ENCODE measurements at regions not wholly inside any gene's neighbourhood (a gene's known extent, or its start where the extent isn't known, plus 50 kb on each side); places are given as distances from the start of the nearest gene placed in this dataset.

DNA sequence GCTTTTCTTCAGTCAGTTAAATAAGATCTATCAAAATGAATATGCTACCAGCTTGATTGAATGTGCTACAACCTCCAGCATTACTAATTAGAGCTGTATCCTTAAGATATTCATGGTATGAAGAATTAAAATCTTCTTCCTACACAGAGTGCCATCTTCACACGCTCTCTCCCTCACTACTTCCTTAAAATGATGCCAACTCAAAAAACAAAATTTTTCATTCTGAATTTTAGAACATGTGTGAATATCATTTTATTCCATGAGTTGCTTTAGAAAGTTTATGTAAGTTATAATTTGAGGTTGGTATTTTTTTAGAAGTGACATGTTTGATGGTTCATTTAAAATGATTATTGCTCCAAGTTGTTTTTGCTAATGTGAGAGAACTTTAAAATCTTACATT, 407.5 kb upstream of the CELF2 start:
- Histone ChIP-seq H3K36me3 (no peaks in the 10 kb centered on the region), H3K9me3 (no peaks in the 10 kb centered on the region), H3K9ac (no peak overlapping the region), H3K4me2 (no peak overlapping the region), H3K27me3 (no peaks in the 10 kb centered on the region), H3K4me1 (no peaks in the 10 kb centered on the region), H4K20me1 (no peaks in the 10 kb centered on the region), H3K27ac (no peak overlapping the region), H3K4me3 (no peak overlapping the region)
- TF ChIP-seq Cebpa-rat (IDR thresholded peaks at IDR 0.05): no peak

DNA sequence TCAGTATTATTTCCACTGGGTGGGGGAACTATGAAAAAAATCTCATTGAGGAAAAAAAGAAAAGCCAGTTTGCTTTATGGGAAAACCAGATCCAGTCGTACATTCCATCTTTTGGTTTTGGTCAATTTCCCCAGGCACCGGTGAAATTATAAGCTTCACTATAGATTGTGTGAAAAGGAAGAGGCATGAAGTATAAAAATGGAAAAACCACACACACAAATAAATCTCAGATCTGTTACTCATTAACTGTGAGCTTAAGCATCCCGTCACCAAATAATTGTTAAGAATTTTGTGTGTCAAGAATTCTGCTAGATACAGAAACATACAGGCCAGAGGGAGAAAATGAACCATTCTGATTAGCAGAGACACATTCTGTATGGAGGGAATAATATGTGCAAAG, 405.5 kb upstream of the CELF2 start:
- no peak overlapping the region for H3K4me3 ChIP-seq
- H3K27ac ChIP-seq: no peak overlapping the region
- H3K9ac ChIP-seq: no peak overlapping the region
- H3K9me3 ChIP-seq: no peaks in the 10 kb centered on the region
- no peaks in the 10 kb centered on the region for H3K36me3 ChIP-seq
- TF ChIP-seq Cebpa-rat (IDR thresholded peaks at IDR 0.05): no peak
- H3K4me1 ChIP-seq: no peaks in the 10 kb centered on the region
- H3K27me3 ChIP-seq: no peaks in the 10 kb centered on the region
- H4K20me1 ChIP-seq: no peaks in the 10 kb centered on the region
- no peak overlapping the region for H3K4me2 ChIP-seq

DNA sequence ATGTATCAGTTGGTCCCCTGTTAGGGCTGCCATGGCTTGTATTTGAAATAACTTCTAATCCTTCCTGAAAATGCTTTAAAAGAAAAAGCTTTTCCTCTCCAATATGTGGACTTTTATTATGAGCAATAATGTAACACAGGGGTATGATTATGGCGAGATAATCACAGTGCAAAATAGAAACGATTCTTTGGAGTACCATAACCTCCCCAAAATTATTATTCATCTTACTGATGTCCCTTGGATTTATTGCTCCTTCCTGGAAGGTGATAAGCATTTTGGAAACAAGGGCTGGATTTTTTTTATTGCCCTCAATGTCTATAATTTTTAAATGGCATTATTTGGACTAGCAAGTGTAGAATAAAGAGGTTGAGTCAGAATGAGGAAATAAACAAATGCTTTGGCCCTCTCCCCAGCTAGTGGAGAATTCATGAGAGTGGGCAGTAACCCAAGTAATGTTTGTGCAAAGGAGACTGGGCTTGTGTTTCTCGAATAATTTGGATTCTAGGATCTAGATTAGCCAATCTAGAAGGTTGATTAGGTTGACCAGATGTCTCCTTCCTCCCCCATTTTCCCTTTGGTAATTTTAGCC, 403.9 kb upstream of the CELF2 start:
- Histone ChIP-seq H3K9ac (no peak overlapping the region), H3K4me3 (no peak overlapping the region), H3K4me2 (no peak overlapping the region), H3K4me1 (no peaks in the 10 kb centered on the region), H4K20me1 (no peaks in the 10 kb centered on the region), H3K9me3 (no peaks in the 10 kb centered on the region), H3K36me3 (no peaks in the 10 kb centered on the region), H3K27ac (no peak overlapping the region), H3K27me3 (no peaks in the 10 kb centered on the region)
- no peak for TF ChIP-seq Cebpa-rat (IDR thresholded peaks at IDR 0.05)

DNA sequence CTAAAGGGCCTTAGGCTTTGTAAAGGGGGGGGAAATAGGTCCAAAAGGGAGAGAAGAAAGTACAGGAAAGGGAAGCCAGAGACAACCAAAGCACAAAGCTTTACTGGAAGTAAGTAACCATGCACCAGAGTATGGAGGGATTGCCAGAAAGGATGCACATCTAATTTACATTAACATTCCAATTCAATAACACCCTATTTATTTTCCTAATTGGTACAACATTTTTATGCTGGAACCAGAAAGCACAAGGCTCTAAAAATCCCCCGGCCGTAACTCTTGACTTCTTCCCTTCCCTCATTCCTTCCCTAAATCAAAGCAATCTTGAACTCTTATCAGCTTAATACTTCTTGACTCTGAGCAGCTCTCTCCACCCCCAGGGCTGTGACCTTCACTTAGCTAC, 400.0 kb upstream of the CELF2 start:
- Histone ChIP-seq H3K4me2 (no peak overlapping the region), H3K27ac (no peak overlapping the region), H3K4me1 (no peaks in the 10 kb centered on the region), H3K27me3 (no peaks in the 10 kb centered on the region), H3K9ac (no peak overlapping the region), H3K4me3 (no peak overlapping the region), H3K9me3 (no peaks in the 10 kb centered on the region), H4K20me1 (no peaks in the 10 kb centered on the region), H3K36me3 (no peaks in the 10 kb centered on the region)
- TF ChIP-seq Cebpa-rat (IDR thresholded peaks at IDR 0.05): no peak

DNA sequence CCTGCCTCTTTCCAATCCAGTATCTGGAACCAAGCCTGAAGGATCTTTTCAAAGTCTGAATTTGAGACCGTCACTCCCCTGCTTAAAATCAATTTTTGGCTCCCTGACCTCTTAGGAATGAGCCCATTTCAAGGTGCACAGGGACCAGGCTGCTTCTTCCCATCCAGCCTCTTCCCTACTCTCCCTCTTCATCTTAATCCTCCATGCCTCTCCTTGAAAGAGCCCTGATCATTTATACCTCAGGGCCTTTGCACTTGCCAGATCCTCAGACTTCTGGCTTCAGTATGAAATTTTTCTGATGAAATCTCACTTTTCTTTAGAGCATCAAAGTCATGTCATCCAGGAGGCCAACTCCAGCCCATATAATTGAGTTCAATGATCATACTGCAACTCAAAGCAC, 399.5 kb upstream of the CELF2 start:
- no peaks in the 10 kb centered on the region for H4K20me1 ChIP-seq
- TF ChIP-seq Cebpa-rat (IDR thresholded peaks at IDR 0.05): no peak
- no peaks in the 10 kb centered on the region for H3K9me3 ChIP-seq
- H3K27me3 ChIP-seq: no peaks in the 10 kb centered on the region
- H3K9ac ChIP-seq: no peak overlapping the region
- H3K36me3 ChIP-seq: no peaks in the 10 kb centered on the region
- H3K4me1 ChIP-seq: no peaks in the 10 kb centered on the region
- H3K27ac ChIP-seq: no peak overlapping the region
- no peak overlapping the region for H3K4me2 ChIP-seq
- no peak overlapping the region for H3K4me3 ChIP-seq

DNA sequence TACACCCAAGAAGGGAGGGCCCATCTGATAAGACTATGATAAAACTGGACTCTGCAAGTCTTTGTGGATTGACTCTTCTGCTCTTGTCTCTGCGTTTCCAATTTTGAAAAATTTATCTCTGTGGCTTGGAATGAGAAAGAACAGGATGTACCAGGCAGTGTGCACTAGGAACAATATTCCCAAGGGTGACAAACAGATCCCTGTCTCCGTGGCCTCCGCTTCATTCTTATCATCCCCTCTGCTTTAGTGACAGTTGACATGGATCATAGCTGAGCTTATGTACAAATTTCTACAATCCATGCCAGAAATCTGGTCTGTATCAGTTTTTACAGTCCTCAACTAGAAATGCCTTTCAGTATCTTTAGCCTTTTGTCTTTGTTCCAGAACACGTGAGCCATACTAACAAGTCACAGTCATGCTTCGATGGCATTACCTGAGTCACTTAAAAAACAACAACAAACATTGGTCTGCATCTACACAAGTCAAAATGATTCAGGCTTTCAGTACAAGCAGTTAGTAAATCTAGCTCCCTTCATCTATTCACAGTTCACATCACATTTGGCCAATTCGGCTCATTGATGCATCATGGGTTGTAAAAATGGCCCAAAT, 393.6 kb upstream of the CELF2 start:
- H3K36me3 ChIP-seq: no peaks in the 10 kb centered on the region
- no peak overlapping the region for H3K4me3 ChIP-seq
- no peak overlapping the region for H3K9ac ChIP-seq
- no peak overlapping the region for H3K27ac ChIP-seq
- TF ChIP-seq Cebpa-rat (IDR thresholded peaks at IDR 0.05): no peak
- no peaks in the 10 kb centered on the region for H3K4me1 ChIP-seq
- H3K4me2 ChIP-seq: no peak overlapping the region
- H3K27me3 ChIP-seq: no peaks in the 10 kb centered on the region
- H3K9me3 ChIP-seq: no peaks in the 10 kb centered on the region
- no peaks in the 10 kb centered on the region for H4K20me1 ChIP-seq

DNA sequence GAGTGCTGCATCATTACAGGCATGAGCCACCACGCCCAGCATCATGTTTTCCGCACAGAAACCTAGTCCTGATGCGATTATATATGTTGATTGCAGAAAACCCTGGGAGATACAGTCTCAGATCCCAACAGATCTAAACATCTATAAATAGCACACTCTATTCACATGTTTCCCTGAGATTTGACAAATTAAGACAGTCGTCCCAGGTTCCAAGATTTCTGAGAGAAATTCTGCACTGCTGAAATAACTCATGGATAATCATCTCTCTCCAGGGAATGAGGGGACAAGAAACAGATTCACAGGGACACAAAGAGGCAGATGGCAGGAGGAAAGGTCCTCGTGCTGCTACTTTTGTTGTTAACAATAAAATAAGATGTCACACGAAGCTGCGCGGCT, 393.1 kb upstream of the CELF2 start:
- TF ChIP-seq Cebpa-rat (IDR thresholded peaks at IDR 0.05): no peak
- no peaks in the 10 kb centered on the region for H3K27me3 ChIP-seq
- H3K4me2 ChIP-seq: no peak overlapping the region
- no peaks in the 10 kb centered on the region for H3K36me3 ChIP-seq
- H3K4me3 ChIP-seq: no peak overlapping the region
- H4K20me1 ChIP-seq: no peaks in the 10 kb centered on the region
- no peaks in the 10 kb centered on the region for H3K9me3 ChIP-seq
- H3K4me1 ChIP-seq: no peaks in the 10 kb centered on the region
- no peak overlapping the region for H3K9ac ChIP-seq
- no peak overlapping the region for H3K27ac ChIP-seq

DNA sequence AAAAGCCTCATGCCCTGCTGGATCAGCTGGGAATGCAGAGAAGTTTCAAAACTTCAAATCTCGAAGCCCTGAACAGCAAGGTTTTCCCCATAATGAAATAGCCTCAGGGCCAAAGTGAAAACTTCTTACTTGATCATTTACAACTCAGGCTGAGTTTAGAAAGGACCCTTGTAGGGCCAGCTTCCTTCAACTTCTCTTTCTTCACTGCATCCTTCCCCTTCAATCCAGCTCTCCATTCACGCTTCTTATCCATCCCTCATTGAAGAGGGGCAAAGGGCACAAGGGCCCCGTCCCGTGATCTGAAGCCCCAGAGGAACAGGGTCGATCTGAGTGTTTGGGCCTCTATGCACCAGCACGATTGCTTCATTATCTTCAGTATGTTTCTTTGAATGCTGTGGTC, 392.2 kb upstream of the CELF2 start:
- no peak overlapping the region for H3K27ac ChIP-seq
- TF ChIP-seq Cebpa-rat (IDR thresholded peaks at IDR 0.05): no peak
- no peak overlapping the region for H3K4me3 ChIP-seq
- no peaks in the 10 kb centered on the region for H4K20me1 ChIP-seq
- H3K36me3 ChIP-seq: no peaks in the 10 kb centered on the region
- H3K9ac ChIP-seq: no peak overlapping the region
- H3K4me1 ChIP-seq: no peaks in the 10 kb centered on the region
- H3K4me2 ChIP-seq: no peak overlapping the region
- H3K9me3 ChIP-seq: no peaks in the 10 kb centered on the region
- no peaks in the 10 kb centered on the region for H3K27me3 ChIP-seq

DNA sequence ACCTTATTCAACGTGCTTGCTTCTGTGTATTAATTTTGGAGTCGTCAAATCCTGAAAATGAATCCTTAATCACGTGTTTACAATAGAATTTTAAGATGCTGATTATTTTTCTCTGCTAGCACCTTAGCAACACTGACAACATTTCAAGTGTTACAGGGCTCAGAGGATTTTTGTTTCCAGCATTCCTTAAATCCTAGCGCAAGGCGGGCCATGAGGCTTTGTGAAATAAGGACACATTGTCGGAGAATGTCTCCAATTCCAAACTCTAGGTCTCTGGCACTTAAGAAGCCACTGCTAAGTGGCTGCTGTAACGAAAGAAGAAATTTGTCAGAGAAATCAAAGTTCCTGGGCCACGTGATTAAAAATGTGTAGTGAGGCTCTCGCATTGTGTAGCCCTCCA, 390.9 kb upstream of the CELF2 start:
- Histone ChIP-seq H3K4me2 (no peak overlapping the region), H4K20me1 (no peaks in the 10 kb centered on the region), H3K9ac (no peak overlapping the region), H3K27ac (no peak overlapping the region), H3K4me1 (no peaks in the 10 kb centered on the region), H3K4me3 (no peak overlapping the region), H3K9me3 (no peaks in the 10 kb centered on the region), H3K36me3 (no peaks in the 10 kb centered on the region), H3K27me3 (no peaks in the 10 kb centered on the region)
- no peak for TF ChIP-seq Cebpa-rat (IDR thresholded peaks at IDR 0.05)

DNA sequence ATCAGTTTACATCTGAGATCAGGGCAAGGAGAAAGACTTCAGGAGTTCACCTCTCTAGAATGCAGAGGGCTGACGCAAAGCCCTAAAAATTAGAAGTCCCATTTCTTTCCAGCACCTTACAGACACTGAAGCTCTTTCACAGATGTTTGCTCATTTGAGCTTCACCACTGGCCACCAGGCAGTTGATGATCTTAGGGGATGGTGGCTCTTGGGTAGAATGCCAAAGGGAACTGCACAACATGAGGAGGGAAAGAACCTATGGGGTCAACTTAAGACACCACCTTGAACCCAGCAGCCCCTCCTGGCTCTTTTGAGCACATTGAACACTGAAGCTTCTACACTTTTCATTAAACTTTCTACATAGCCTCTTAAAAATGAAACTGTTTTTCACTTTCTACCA, 390.3 kb upstream of the CELF2 start:
- Histone ChIP-seq H3K9me3 (no peaks in the 10 kb centered on the region), H4K20me1 (no peaks in the 10 kb centered on the region), H3K36me3 (no peaks in the 10 kb centered on the region), H3K4me1 (no peaks in the 10 kb centered on the region), H3K9ac (no peak overlapping the region), H3K27ac (no peak overlapping the region), H3K4me2 (no peak overlapping the region), H3K4me3 (no peak overlapping the region), H3K27me3 (no peaks in the 10 kb centered on the region)
- no peak for TF ChIP-seq Cebpa-rat (IDR thresholded peaks at IDR 0.05)

DNA sequence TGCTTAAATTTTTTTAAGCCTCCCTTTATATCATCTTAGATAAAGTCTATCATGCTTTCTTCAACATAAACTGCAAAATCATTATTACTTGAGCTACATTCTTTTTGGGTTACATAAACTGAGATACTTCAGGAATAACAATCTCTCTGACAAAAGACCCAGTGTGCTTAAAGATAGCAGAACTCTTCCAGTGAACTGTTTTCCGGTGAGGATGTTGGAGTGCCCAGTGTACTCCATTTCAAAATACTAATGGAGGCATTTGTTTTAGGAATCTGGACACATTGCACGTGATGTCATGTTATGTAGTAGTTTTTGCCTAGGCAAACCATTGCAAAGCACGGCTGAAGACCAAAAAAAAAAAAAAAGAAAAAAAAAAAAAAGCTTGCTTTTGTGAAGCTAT, 388.2 kb upstream of the CELF2 start:
- TF ChIP-seq Cebpa-rat (IDR thresholded peaks at IDR 0.05): no peak

More for the DNA sequence above, 388.2 kb upstream of the CELF2 start:
- H4K20me1 ChIP-seq: no peaks in the 10 kb centered on the region
- H3K36me3 ChIP-seq: no peaks in the 10 kb centered on the region
- no peak overlapping the region for H3K4me3 ChIP-seq
- no peak overlapping the region for H3K9ac ChIP-seq
- H3K27ac ChIP-seq: no peak overlapping the region
- no peak overlapping the region for H3K4me2 ChIP-seq
- no peaks in the 10 kb centered on the region for H3K27me3 ChIP-seq
- no peaks in the 10 kb centered on the region for H3K4me1 ChIP-seq
- no peaks in the 10 kb centered on the region for H3K9me3 ChIP-seq

All from BLaER1 (cell line).